HG02884 (cell line): ENCODE measurements at regions not wholly inside any gene's neighbourhood (a gene's known extent, or its start where the extent isn't known, plus 50 kb on each side); places are given as distances from the start of the nearest gene placed in this dataset.

ENCODE experiments used
- ATAC-seq: cut with Tn5 transposase; IDR thresholded peaks from one replicate; pipeline ENCODE4 v1.9.1; 2021; ENCODE audit warnings: mild to moderate bottlenecking, moderate library complexity; ENCODE audit not compliant: unreplicated experiment

- ATAC-seq: peak; percentile 81
Measured at GRCh38 chr3:28726840-28727239, 378.2 kb upstream of the AZI2 start.

- ATAC-seq: no peak
Measured at GRCh38 chr3:28727307-28727706, 378.7 kb upstream of the AZI2 start.

- ATAC-seq: no peak
Measured at GRCh38 chr3:28738425-28738824, 389.8 kb upstream of the AZI2 start.

GRCh38 chr3:28739647-28740046 lies 391.0 kb upstream of the AZI2 start:
- ATAC-seq: no peak

GRCh38 chr3:28743271-28743670 lies 394.6 kb upstream of the AZI2 start:
- no peak for ATAC-seq

- ATAC-seq: no peak
Measured at GRCh38 chr3:28743831-28744230, 395.2 kb upstream of the AZI2 start.

- ATAC-seq: no peak
Measured at GRCh38 chr3:28745436-28745835, 396.8 kb upstream of the AZI2 start.

- no peak for ATAC-seq
Measured at GRCh38 chr3:28745916-28746617, 397.4 kb upstream of the AZI2 start.

GRCh38 chr3:28746990-28747389 lies 398.4 kb upstream of the AZI2 start:
- no peak for ATAC-seq

- ATAC-seq: no peak
Measured at GRCh38 chr3:28751864-28752263, 403.2 kb upstream of the AZI2 start.

- no peak for ATAC-seq
Measured at GRCh38 chr3:28752290-28752689, 403.7 kb upstream of the AZI2 start.

- no peak for ATAC-seq
Measured at GRCh38 chr3:28756056-28756455, 407.4 kb upstream of the AZI2 start.

GRCh38 chr3:28758115-28758514 lies 409.5 kb upstream of the AZI2 start:
- ATAC-seq: no peak

GRCh38 chr3:28761375-28761774 lies 412.8 kb upstream of the AZI2 start:
- ATAC-seq: no peak

GRCh38 chr3:28765194-28765593 lies 416.6 kb upstream of the AZI2 start:
- ATAC-seq: no peak

GRCh38 chr3:28768439-28768838 lies 419.8 kb upstream of the AZI2 start:
- ATAC-seq: no peak

GRCh38 chr3:28777806-28778475 lies 429.3 kb upstream of the AZI2 start:
- ATAC-seq: no peak

- ATAC-seq: no peak
Measured at GRCh38 chr3:28780480-28780879, 431.9 kb upstream of the AZI2 start.

GRCh38 chr3:28781053-28781452 lies 432.4 kb upstream of the AZI2 start:
- ATAC-seq: no peak

- ATAC-seq: no peak
Measured at GRCh38 chr3:28786446-28786845, 437.8 kb upstream of the AZI2 start.

- no peak for ATAC-seq
Measured at GRCh38 chr3:28788571-28788970, 439.9 kb upstream of the AZI2 start.

- ATAC-seq: no peak
Measured at GRCh38 chr3:28791713-28792255, 443.2 kb upstream of the AZI2 start.
